ENCODE measurements at regions not wholly inside any gene's neighbourhood (a gene's known extent, or its start where the extent isn't known, plus 50 kb on each side); places are given as distances from the start of the nearest gene placed in this dataset.

DNA sequence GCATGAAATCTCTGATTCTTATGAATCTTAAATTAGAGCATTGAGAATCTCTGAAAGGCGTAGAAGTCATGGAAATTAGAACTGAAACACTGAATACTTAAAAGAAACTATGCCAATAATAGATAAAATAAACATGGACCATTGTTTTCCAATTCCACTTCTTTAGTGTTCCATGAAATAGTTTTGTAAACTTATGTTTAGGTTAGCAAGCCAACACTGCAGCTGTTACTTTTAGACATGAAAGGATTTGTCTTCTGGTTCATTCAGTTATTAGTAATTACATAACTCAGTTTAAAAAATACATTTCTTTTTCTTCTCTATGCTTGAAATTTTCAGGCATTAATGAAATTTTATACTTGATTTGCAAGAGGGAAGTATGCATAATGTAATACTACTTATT is 733.4 kb upstream of the NUDT12 start:
- Histone ChIP-seq H3K9me3 (no peaks in the 10 kb centered on the region), H3K4me3 (no peak overlapping the region), H3K4me1 (no peaks in the 10 kb centered on the region), H3K27me3 (no peaks in the 10 kb centered on the region), H3K36me3 (no peaks in the 10 kb centered on the region), H3K27ac (no peak overlapping the region)
- intact Hi-C loops (cut with DNase I), result no loop called here
- TF ChIP-seq, protein P1, sequence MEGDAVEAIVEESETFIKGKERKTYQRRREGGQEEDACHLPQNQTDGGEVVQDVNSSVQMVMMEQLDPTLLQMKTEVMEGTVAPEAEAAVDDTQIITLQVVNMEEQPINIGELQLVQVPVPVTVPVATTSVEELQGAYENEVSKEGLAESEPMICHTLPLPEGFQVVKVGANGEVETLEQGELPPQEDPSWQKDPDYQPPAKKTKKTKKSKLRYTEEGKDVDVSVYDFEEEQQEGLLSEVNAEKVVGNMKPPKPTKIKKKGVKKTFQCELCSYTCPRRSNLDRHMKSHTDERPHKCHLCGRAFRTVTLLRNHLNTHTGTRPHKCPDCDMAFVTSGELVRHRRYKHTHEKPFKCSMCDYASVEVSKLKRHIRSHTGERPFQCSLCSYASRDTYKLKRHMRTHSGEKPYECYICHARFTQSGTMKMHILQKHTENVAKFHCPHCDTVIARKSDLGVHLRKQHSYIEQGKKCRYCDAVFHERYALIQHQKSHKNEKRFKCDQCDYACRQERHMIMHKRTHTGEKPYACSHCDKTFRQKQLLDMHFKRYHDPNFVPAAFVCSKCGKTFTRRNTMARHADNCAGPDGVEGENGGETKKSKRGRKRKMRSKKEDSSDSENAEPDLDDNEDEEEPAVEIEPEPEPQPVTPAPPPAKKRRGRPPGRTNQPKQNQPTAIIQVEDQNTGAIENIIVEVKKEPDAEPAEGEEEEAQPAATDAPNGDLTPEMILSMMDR (IDR thresholded peaks at IDR 0.05), result no peak
- TF ChIP-seq EP300 (IDR thresholded peaks at IDR 0.05) (no peak), POLR2AphosphoS5 (IDR thresholded peaks at IDR 0.05) (no peak), POLR2A (IDR thresholded peaks at IDR 0.05) (no peak)
- no peak for DNase-seq
- WGBS, 2 donors, result 74 to 85% methylated on average over 1 of the region's 1 CpG

DNA sequence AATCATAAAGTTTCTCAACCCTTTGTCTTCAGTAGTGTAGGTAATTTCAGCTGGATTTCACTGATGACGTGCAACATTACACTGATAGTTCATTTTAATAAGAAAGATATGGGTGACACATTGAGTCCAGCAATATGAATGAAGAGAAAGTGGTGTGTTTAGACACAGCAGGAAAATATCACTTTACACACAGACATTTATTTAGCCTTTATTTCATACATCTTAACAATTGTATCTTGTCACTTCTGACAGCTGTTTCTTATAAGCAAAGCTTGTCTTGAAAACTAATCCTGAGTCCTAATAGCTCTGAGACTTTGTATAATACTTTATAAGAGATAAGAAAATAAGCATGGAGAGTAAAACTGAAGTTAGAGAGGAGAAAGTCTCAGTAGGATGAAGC is 720.5 kb upstream of the NUDT12 start:
- Histone ChIP-seq H3K36me3 (no peaks in the 10 kb centered on the region), H3K9me3 (no peaks in the 10 kb centered on the region), H3K4me1 (no peaks in the 10 kb centered on the region), H3K4me3 (no peak overlapping the region), H3K27ac (no peak overlapping the region), H3K27me3 (no peaks in the 10 kb centered on the region)
- intact Hi-C loops (cut with DNase I), result no loop called here
- TF ChIP-seq POLR2AphosphoS5 (IDR thresholded peaks at IDR 0.05) (no peak), EP300 (IDR thresholded peaks at IDR 0.05) (no peak), POLR2A (IDR thresholded peaks at IDR 0.05) (no peak)
- TF ChIP-seq, protein P1 (IDR thresholded peaks at IDR 0.05), result no peak
- 87 to 90% methylated on average over 1 of the region's 1 CpG for WGBS, 2 donors
- no peak for DNase-seq

DNA sequence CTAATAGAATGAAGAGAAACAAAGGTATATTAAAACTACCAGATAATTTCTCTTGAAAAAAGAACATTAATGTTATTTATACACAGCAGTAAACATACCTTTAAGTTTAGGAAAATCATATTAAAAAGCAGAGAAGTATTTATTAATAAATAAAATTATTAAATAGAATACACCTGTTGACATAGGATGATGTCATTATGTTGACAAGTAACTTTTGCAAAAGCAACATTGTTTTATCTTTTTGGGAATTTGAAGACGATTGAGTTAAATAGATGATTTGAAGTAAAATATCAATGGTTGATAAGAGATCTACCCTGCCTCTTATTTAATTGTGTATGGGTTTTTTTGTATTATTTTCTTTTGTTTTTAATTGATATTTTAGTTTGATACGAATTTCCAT is 711.1 kb upstream of the NUDT12 start:
- no peaks in the 10 kb centered on the region for H3K36me3 ChIP-seq
- TF ChIP-seq POLR2A (IDR thresholded peaks at IDR 0.05) (no peak), POLR2AphosphoS5 (IDR thresholded peaks at IDR 0.05) (no peak), EP300 (IDR thresholded peaks at IDR 0.05) (no peak)
- TF ChIP-seq, protein P1 (IDR thresholded peaks at IDR 0.05), result no peak
- no peak overlapping the region for H3K4me3 ChIP-seq
- no peaks in the 10 kb centered on the region for H3K27me3 ChIP-seq
- DNase-seq, result no peak
- H3K4me1 ChIP-seq, result no peaks in the 10 kb centered on the region
- H3K27ac ChIP-seq, result no peak overlapping the region
- no peaks in the 10 kb centered on the region for H3K9me3 ChIP-seq
- WGBS, 2 donors, result 75 to 85% methylated on average over 2 of the region's 2 CpGs
- intact Hi-C loops (cut with DNase I), result no loop called here

DNA sequence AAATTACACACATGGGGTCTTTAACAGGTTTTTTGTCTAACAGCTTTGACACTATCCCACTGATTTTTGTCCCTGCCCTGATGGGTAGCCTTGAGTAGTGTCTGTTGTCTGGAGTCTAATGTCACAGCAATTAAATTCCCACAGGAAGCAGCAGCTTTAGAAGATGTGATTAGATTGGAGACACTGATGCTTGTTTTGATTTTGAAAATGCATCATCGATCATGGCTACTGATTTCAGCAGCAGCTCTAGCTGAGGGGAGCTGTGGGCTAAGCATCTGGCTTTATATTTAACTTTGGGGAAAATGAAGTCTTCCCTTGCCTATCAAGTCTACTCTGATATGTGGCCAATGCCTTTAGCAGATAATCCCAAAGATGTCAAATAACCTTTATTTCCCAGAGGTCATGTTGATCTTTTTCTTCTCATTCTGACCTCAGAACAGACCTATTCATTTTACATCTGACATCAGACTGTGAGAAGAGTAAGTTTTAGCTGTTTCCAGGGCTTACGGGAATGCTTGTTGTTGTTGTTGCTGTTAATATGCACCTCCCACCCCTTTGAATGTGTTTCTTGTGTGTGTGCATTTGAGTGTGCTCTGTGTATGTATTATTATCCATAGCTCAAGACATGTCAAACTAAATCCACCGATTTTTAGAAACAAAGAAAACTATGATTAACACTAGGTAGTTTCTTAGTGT is 704.9 kb upstream of the NUDT12 start:
- WGBS, 2 donors, result 79 to 87% methylated on average over 3 of the region's 3 CpGs
- no peak overlapping the region for H3K4me3 ChIP-seq

More for the DNA sequence above, 704.9 kb upstream of the NUDT12 start:
- H3K4me1 ChIP-seq, result no peaks in the 10 kb centered on the region
- H3K9me3 ChIP-seq, result no peaks in the 10 kb centered on the region
- H3K27ac ChIP-seq, result no peak overlapping the region
- DNase-seq, result no peak
- H3K27me3 ChIP-seq, result no peaks in the 10 kb centered on the region
- H3K36me3 ChIP-seq, result no peaks in the 10 kb centered on the region
- intact Hi-C loops (cut with DNase I), result no loop called here
- TF ChIP-seq, protein P1 (IDR thresholded peaks at IDR 0.05), result no peak
- TF ChIP-seq POLR2AphosphoS5 (IDR thresholded peaks at IDR 0.05), result no peak
- no peak for TF ChIP-seq EP300 (IDR thresholded peaks at IDR 0.05)
- TF ChIP-seq POLR2A (IDR thresholded peaks at IDR 0.05), result no peak

Measured in sigmoid colon (tissue), 6 donors.